BE2C (cell line): ENCODE measurements at regions not wholly inside any gene's neighbourhood (a gene's known extent, or its start where the extent isn't known, plus 50 kb on each side); places are given as distances from the start of the nearest gene placed in this dataset.

Experiments
- DNase-seq: peaks from one replicate; pipeline ENCODE4 v3.0.0-alpha.2; 2020
- H3K27me3 ChIP-seq: fragments of 250-450 bp; sonication (Bioruptor Pico); 2 replicates; pipeline ENCODE4 v1.5.1; 2020; ENCODE audit warnings: mild to moderate bottlenecking
- H3K36me3 ChIP-seq: fragments of 250-450 bp; sonication (Bioruptor Pico); 2 replicates; pipeline ENCODE4 v1.5.1; 2020; ENCODE audit warnings: mild to moderate bottlenecking
- H3K4me1 ChIP-seq: fragments of 250-450 bp; sonication (Bioruptor Pico); 2 replicates; pipeline ENCODE4 v1.5.1; 2020
- H3K4me3 ChIP-seq: 2 replicates; pipeline ENCODE4 v1.5.1; 2011; ENCODE audit warnings: low read depth, low read length
- H3K9me3 ChIP-seq: fragments of 250-450 bp; sonication (Bioruptor Pico); 2 replicates; pipeline ENCODE4 v1.5.1; 2020
- TF ChIP-seq, protein P1 (sequence below): IDR thresholded peaks from 2 replicates; pipeline ENCODE4 v1.5.1; 2012; ENCODE audit warnings: mild to moderate bottlenecking, low read depth, low read length

DNA sequence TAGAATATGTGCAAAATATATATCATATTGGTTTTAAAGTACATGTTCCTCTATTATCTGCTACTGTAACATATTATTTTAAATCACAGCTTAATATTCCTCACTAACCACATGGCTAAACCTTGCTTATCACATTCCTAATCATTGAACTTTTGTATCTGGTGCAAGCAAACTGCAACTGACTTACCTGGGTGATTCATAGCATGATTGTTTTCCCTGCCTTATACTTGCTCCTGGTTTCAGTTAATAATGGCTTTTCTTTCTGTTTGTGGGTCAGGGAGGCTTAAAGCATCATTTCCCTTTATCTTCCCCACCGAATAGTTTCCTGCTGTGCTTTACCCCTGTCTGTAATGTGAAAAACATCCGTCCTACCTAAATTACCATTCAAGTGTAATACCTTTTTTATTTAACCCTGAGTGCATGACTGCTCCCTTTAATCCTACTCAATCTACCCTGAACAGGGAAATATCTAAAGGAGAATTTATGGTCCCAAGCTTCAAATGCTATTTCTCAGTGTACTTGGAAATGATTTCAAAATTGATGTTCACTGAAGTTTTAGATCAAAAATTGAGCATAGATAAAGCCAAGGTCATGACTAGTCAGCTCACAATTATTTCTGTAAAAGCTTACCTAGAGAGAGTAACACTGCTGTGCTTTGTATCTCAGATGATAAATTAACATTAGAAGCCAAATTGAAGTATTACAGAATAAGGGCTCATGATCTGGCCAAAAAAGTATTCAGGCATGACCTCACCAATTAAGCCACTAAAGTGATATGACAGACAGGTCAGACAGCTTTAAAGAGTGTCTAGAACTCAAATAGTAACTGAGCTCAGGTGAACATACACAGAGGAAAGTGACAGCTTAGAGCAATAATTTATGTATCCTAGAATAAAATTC is 507.1 kb downstream of the BRINP3 start:
- TF ChIP-seq, protein P1, sequence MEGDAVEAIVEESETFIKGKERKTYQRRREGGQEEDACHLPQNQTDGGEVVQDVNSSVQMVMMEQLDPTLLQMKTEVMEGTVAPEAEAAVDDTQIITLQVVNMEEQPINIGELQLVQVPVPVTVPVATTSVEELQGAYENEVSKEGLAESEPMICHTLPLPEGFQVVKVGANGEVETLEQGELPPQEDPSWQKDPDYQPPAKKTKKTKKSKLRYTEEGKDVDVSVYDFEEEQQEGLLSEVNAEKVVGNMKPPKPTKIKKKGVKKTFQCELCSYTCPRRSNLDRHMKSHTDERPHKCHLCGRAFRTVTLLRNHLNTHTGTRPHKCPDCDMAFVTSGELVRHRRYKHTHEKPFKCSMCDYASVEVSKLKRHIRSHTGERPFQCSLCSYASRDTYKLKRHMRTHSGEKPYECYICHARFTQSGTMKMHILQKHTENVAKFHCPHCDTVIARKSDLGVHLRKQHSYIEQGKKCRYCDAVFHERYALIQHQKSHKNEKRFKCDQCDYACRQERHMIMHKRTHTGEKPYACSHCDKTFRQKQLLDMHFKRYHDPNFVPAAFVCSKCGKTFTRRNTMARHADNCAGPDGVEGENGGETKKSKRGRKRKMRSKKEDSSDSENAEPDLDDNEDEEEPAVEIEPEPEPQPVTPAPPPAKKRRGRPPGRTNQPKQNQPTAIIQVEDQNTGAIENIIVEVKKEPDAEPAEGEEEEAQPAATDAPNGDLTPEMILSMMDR: no peak
- H3K4me1 ChIP-seq: peaks cover 13% of the 10 kb centered on the region
- no peaks in the 10 kb centered on the region for H3K27me3 ChIP-seq
- DNase-seq: no peak
- H3K36me3 ChIP-seq: no peaks in the 10 kb centered on the region
- H3K4me3 ChIP-seq: no peak overlapping the region
- no peaks in the 10 kb centered on the region for H3K9me3 ChIP-seq

DNA sequence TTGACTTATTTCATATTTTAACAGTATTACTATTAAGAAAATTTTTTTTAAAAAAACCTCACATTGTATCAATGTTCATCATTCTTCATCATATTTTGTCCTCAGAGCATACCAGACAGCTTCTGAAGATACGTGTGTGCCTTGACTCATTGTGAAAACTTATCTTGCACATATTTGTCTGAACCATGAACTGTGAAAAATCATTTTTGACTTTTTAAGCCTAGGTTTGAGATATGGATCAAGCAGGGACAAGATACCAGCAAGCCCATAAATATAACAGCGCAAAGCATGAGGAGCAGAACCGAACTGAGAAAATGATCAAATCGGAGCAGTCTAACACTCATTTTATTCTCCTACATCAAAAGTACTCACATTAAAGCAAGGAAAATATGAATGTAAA is 506.0 kb downstream of the BRINP3 start:
- no peak overlapping the region for H3K4me3 ChIP-seq
- no peak for DNase-seq
- no peaks in the 10 kb centered on the region for H3K9me3 ChIP-seq
- H3K36me3 ChIP-seq: no peaks in the 10 kb centered on the region
- peaks cover 13% of the 10 kb centered on the region for H3K4me1 ChIP-seq
- TF ChIP-seq, protein P1: no peak
- H3K27me3 ChIP-seq: no peaks in the 10 kb centered on the region

DNA sequence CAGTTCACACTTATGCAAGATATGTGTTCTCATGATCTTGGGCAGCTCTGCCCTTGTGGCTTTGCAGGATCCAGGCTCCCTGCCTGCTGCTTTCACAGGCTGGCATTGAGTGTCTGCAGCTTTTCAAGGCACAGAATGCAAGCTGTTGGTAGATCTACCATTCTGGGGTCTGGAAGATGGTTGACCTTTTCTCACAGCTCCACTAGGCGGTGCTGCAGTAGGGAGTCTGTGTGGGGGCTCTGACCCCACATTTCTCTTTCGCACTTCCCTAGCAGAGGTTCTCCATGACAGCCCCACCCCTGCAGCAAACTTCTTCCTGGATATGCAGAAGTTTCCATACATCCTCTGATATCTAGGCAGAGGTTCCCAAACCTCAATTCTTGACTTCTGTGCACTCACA is 500.5 kb downstream of the BRINP3 start:
- Histone ChIP-seq H3K36me3 (no peaks in the 10 kb centered on the region), H3K9me3 (no peaks in the 10 kb centered on the region), H3K4me3 (no peak overlapping the region), H3K27me3 (no peaks in the 10 kb centered on the region), H3K4me1 (peaks cover 8% of the 10 kb centered on the region)
- TF ChIP-seq, protein P1: no peak
- DNase-seq: no peak

DNA sequence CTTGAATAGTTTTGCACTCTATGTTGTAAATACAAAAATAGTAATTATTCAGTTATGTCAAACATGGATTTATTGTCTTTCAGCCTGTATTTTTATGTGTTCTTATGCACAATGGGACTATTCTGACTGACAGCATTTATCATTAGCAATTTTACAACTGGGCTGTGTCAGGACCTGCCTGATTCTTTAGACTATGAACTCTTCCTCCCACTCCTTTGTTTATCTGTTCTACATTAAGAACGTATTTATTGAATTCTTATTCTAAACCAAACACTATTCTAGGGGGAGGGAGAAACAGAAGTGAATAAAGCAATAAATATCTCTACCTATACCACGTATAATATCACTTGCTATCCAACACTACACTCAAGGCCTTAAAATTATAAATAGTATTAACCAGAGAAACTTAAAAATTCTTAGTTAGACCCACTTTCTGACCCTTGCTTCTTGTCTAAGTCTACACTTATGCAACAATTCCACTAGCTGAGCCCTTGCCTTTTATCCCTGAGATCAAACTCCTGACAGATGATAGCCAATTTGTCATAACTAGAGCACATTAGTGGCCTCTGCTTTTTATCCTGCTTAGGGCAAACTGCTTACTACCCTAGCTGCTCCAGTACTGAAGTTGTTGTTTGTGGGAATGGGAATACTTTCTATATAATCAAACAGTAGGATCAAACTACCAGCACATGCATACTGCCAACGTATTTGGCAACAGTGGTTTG is 494.3 kb downstream of the BRINP3 start:
- no peaks in the 10 kb centered on the region for H3K36me3 ChIP-seq
- H3K27me3 ChIP-seq: no peaks in the 10 kb centered on the region
- no peak overlapping the region for H3K4me3 ChIP-seq
- no peaks in the 10 kb centered on the region for H3K9me3 ChIP-seq
- no peak for DNase-seq
- TF ChIP-seq, protein P1: no peak
- peaks cover 8% of the 10 kb centered on the region for H3K4me1 ChIP-seq

DNA sequence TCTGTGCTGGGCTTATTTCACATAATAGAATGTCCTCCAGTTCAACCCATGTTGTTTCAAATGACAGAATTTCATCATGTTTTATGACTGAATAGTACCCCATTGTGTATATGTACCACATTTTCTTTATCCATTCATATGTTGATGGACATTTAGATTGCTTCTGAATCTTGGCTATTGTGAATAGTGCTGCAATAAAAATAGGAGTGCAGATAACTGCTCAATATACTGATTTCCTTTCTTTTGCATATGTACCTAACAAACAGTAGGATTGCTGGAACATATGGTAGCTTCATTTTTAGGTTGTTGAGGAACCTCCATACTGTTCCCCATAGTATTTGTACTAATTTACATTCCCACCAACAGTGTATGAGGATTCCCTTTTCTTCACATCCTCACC is 491.1 kb downstream of the BRINP3 start:
- H3K4me3 ChIP-seq: no peak overlapping the region
- no peak for DNase-seq
- H3K9me3 ChIP-seq: no peaks in the 10 kb centered on the region
- TF ChIP-seq, protein P1: no peak
- H3K36me3 ChIP-seq: no peaks in the 10 kb centered on the region
- H3K27me3 ChIP-seq: no peaks in the 10 kb centered on the region
- H3K4me1 ChIP-seq: peaks cover 8% of the 10 kb centered on the region

DNA sequence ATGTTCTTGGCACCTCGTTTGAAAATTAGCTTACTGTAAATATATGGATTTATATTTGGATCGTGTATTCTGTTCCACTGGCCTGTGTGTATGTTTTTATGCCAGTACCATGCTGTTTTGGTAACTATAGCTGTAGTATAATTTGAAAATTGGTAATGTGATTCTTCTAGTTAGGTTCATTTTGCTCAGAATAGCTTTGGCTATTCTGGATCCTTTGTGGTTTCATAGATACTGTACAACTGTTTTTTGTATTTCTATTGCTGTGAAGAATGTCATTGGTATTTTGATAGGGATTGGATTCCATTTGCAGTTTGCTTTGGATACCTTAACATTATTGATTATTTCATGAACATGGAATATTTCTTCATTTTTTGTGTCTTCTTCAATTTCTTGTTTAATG is 490.2 kb downstream of the BRINP3 start:
- Histone ChIP-seq H3K4me3 (no peak overlapping the region), H3K36me3 (no peaks in the 10 kb centered on the region), H3K27me3 (no peaks in the 10 kb centered on the region), H3K4me1 (peaks cover 8% of the 10 kb centered on the region), H3K9me3 (no peaks in the 10 kb centered on the region)
- no peak for DNase-seq
- TF ChIP-seq, protein P1: no peak
